ENCODE measurements at regions not wholly inside any gene's neighbourhood (a gene's known extent, or its start where the extent isn't known, plus 50 kb on each side); places are given as distances from the start of the nearest gene placed in this dataset.

GRCh38 chr2:3046170-3046865 is 331.3 kb downstream of the EIPR1 start:
- no peak for TF ChIP-seq CTCF (IDR thresholded peaks at IDR 0.05; ENCODE audit: low read depth, low read length, poor library complexity, severe bottlenecking)
- TF ChIP-seq EZH2phosphoT487 (IDR thresholded peaks at IDR 0.05; ENCODE audit: borderline replicate concordance, low read length) = no peak

Measured in DOHH2 (cell line).